ENCODE measurements at regions not wholly inside any gene's neighbourhood (a gene's known extent, or its start where the extent isn't known, plus 50 kb on each side); places are given as distances from the start of the nearest gene placed in this dataset.

DNA sequence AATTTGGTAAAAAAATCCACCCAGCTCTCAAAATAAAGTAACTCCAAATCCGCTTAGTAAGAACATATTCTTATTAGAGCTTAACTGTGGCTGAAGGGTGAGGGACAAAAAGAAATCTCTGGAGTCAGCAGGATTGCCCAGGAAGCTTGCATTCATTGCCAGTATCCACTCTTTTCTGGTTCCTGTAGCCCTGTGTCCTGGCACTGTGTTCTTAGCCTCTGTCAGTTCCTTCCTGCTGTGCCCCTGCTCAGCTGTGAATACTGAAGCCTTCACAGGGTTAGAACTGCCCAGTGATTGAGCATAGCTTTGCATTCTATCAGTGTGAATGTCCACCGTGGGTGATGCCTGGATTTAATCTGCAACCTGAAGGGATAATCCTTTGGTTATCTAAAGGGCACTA, 266.9 kb upstream of the PELI2 start:
- TF ChIP-seq CTCF (IDR thresholded peaks at IDR 0.05): no peak

DNA sequence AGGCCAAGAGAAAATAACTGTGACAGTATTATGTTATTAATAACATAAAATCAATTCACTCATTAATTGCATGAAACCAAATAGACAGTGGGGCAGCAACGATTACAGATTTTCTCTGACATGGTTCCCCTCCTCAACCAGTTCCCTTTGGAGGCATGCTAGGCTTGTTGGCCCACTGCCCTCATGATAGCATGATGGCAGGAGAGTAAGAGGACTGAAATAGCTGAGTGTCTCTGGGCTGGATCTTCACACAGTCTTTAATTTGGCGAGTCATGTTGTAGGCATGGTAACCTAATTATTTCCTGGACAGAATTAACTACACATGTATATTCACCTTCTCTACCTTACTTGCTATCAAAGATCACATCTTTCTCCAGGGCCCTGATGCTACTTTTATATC, 266.2 kb upstream of the PELI2 start:
- no peak for TF ChIP-seq CTCF (IDR thresholded peaks at IDR 0.05)

GRCh38 chr14:55855751-55856150, 262.5 kb upstream of the PELI2 start:
- TF ChIP-seq CTCF (IDR thresholded peaks at IDR 0.05): no peak

DNA sequence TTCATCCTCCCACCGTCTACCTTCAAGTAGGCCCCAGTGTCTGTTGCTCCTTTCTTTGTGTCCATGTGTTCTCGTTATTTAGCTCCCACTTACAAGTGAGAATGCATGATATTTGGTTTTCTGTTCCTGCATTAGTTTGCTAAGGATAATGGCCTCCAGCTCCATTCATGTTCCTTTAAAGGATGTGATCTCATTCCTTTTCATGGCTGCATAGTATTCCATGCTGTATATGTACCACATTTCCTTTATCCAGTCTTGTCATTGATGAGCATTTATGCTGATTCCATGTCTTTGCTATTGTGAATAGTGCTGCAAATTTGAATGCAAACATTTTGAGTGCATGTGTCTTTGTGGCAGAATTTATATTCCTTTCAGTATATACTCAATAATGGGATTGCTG, 259.6 kb upstream of the PELI2 start:
- no peak for TF ChIP-seq CTCF (IDR thresholded peaks at IDR 0.05)

DNA sequence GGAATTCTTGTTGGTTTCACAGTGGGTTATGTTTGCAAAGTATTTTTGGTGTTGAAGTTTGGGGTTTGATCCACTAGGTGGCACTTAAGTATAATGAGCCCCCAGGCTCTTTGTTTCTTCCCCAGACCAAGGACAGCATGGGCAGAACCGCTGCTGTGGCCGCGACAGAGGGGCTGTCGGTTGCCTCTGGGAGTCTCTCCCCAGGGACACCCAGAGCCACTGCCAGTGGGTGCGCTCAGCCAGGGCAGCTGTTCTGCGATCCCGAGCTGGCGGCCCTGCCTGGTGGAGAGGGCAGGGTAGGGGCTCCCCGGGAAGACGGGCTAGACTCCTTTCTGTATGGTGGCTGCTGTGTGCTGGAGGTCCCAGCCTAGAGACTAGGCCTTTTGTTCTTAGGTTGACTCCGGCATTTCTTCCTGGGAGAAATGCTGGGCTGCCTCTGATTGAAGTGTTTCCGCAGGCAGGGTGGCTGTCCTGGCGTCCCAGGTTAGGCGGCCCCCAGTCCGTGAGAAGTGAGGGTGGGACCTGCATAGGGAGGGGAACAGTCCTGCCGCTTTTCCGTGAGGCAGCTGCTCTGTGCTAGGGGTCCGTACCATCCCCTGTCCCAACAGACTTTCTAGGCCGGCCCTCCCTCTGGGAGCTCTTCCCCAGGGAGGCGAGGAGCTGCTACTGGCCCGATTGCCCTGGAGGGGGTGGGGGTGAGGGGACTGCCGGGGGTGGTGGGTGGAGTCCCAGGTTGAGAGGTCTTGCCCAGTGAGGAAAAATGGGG, 253.1 kb upstream of the PELI2 start:
- TF ChIP-seq CTCF (IDR thresholded peaks at IDR 0.05): peak; percentile 17; the same call in 1 of the 2 replicates

DNA sequence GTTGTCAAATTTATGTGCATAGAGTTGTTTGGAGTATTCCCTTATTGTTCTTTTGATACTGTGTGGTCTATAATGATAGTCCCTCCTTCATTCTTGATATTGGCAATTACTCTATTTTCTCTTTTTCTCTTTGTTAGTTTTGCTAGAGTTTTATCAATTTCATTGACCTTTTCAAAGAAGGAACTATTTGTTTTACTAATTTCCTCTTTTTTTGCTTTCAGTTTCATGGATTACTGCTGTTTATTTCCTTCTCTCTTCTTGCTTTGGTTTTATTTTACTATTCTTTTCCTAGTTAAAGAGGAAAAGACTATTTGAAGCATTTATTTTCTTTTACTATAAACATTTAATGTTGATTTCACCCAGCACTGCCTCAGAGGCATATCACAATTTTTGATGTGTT, 250.9 kb upstream of the PELI2 start:
- no peak for TF ChIP-seq CTCF (IDR thresholded peaks at IDR 0.05)

DNA sequence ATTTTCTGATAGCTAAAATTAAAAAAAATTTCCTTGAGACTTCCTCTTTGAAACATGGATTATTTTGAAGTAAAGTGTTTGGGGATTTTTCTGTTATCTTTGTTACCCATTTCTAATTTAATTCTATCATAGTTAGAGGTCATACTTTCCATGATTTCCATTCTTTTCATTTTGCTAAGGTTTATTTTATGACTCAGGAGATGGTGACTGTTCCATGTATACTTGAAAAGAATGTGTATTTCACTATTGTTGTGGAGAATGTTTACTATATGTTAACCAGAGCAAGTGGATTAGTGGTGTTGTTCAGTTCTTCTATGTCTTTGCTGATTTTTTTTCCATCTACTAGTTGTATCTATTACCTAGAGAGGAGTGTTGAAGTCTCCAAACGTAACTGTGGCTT, 250.5 kb upstream of the PELI2 start:
- no peak for TF ChIP-seq CTCF (IDR thresholded peaks at IDR 0.05)

Measured in LNCAP (cell line).